Stimulated activated effector memory CD8-positive, alpha-beta T cell treated with anti-CD3 and anti-CD28 coated beads, Interleukin-12 subunit alpha, Interleukin-12 subunit beta, amount 100 ng/mL, for 72 hours (primary cell): ENCODE measurements at regions not wholly inside any gene's neighbourhood (a gene's known extent, or its start where the extent isn't known, plus 50 kb on each side); places are given as distances from the start of the nearest gene placed in this dataset.
"Not testable (repeated sequence)": the region's sequence is repeated elsewhere in the genome, so short reads cannot be mapped to it uniquely, and the experiment has no call there.

ENCODE experiments used
- ATAC-seq: fragments of 150-1000 bp; cut with Tn5 transposase; 2 replicates; pipeline ENCODE4 v1.10.0; 2021
- DNase-seq, 2 donors: peaks; one replicate each; pipeline ENCODE4 v3.0.0; 2021 to 2022; ENCODE audit warnings: low spot score in 2 of 2
- H3K27ac Mint-ChIP-seq: one replicate; pipeline ENCODE4 v1.8.0; 2022; ENCODE audit warnings: mild to moderate bottlenecking, mixed read lengths
- H3K36me3 Mint-ChIP-seq: one replicate; pipeline ENCODE4 v1.8.0; 2022; ENCODE audit warnings: mild to moderate bottlenecking, mixed read lengths
- H3K4me1 Mint-ChIP-seq: one replicate; pipeline ENCODE4 v1.8.0; 2022; ENCODE audit warnings: mixed read lengths
- H3K4me3 Mint-ChIP-seq: one replicate; pipeline ENCODE4 v1.8.0; 2022; ENCODE audit warnings: mild to moderate bottlenecking, mixed read lengths
- H3K9me3 Mint-ChIP-seq: one replicate; pipeline ENCODE4 v1.8.0; 2022; ENCODE audit warnings: mixed read lengths

DNA sequence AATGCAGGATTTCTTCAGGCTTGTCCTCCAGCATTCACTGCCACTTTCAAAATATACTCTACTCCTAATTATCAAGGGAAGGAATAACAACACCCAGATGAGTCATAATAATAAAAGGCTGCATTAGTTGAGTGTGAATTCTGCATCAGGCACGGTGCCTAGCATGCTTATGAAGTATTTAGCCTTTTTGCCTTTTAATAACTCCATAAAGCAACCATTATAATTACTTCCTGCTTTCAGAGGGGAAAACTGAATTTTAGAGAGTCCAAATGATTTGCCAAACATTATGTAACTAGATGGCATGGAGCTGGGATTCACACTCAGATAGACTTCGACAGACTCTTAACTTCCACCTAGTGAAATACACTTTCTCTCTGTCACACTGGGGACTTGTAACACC, 2365.5 kb downstream of the PCDH7 start:
- no peak for DNase-seq
- Mint-ChIP-seq H3K4me3 (no peak overlapping the region), H3K4me1 (no peaks in the 10 kb centered on the region), H3K9me3 (peaks cover 20% of the 10 kb centered on the region), H3K36me3 (no peaks in the 10 kb centered on the region), H3K27ac (no peak overlapping the region)
- no peak for ATAC-seq

DNA sequence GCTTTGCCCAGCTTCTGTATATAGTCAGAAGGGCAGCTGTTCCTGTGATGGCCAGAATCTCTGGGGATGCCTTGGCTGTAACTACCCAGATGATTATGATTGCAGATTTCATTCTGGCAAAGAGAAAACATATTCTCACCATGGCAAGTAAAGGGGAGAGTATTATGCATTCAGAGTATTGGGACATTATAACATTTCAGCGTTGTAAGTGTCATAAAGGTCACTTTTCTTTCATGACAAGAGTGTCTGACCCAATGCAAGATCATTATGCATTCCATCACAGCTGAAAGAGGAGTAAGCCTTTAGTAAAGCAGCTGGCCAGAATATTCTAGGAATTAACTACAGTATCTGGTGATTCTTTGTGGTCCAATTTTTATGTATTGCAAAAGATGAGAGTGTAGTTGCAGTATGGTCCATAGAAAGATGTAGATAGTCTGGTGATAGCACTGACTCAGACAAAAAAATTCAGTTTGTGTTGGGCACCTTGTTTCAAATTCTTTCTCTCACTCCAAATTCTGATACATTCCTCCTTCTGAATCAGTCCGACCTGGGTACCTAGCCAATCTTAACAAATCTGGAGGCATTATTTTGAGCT, 2366.3 kb downstream of the PCDH7 start:
- ATAC-seq = no peak
- no peak overlapping the region for H3K27ac Mint-ChIP-seq
- DNase-seq = no peak
- no peak overlapping the region for H3K4me3 Mint-ChIP-seq
- H3K9me3 Mint-ChIP-seq = peaks cover 20% of the 10 kb centered on the region
- no peaks in the 10 kb centered on the region for H3K4me1 Mint-ChIP-seq
- H3K36me3 Mint-ChIP-seq = no peaks in the 10 kb centered on the region

DNA sequence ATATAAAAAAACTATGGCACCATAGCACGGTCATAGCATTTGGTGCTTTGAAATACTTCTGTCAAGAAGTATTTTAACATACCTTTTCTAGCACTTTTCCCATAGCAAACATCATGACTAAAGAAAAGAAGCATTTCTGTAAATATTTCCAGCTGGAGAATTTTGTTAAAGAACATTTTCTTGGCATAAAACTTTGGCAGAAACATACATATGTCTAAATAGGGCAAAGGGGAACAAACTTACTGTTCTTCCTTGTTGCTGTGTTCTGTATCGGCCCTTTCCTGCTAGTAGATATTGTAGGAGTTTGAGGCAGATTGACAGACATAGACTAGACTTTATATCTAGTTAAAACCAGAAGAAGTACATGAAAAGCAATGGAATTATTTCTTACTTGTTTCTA, 2368.5 kb downstream of the PCDH7 start:
- DNase-seq (no peak), ATAC-seq (no peak)
- Mint-ChIP-seq H3K36me3 (no peaks in the 10 kb centered on the region), H3K9me3 (peaks cover 13% of the 10 kb centered on the region), H3K4me3 (no peak overlapping the region), H3K4me1 (no peaks in the 10 kb centered on the region), H3K27ac (no peak overlapping the region)

DNA sequence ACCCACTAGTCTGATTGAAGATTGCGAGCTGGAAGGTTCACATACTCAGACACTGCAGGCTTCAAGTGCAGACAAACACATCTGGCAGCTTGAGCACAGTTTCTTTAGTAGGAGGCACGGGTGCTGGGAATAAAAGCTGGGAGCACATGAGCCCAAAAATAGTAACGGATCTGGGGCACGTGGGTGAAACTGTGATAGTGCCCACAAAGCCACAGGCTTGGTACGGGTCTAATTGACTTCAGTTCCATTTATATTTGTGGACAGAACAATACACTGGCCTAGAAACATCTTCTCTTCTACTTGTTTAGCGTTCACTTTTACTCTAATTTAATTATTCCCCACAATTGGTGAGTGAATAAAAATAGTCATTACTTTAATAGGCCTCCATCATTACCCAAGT, 2370.7 kb downstream of the PCDH7 start:
- Mint-ChIP-seq H3K36me3 (no peaks in the 10 kb centered on the region), H3K27ac (no peak overlapping the region), H3K4me3 (no peak overlapping the region), H3K9me3 (peaks cover 13% of the 10 kb centered on the region), H3K4me1 (no peaks in the 10 kb centered on the region)
- DNase-seq = no peak
- ATAC-seq = no peak

- Mint-ChIP-seq H3K4me3 (no peak overlapping the region), H3K4me1 (no peaks in the 10 kb centered on the region), H3K27ac (no peak overlapping the region), H3K9me3 (peaks cover 16% of the 10 kb centered on the region), H3K36me3 (no peaks in the 10 kb centered on the region)
- DNase-seq = no peak
- ATAC-seq = no peak
These were observed 2371.8 kb downstream of the PCDH7 start for GRCh38 chr4:33091961-33092360.

DNA sequence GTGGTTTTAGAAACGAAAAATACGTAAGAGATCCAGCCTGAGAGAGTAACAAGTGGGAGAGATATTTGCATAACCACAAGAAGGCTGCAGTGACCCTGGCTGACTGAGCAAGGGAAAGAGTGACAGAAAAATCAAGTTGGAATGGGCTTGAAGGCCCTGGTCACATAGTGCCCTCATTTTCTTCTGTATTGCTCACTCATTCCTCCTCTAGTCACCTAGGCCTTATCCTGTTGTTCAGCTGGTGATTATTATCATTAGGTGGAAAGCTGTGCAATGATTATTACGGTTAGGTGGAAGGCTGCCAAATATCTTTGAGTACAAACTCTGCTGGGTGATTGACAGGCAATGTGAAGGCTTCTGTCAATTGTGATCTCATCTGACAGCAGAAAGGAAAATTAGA, 2384.1 kb downstream of the PCDH7 start:
- no peaks in the 10 kb centered on the region for H3K36me3 Mint-ChIP-seq
- ATAC-seq (no peak), DNase-seq (no peak)
- H3K4me1 Mint-ChIP-seq = no peaks in the 10 kb centered on the region
- peaks cover 38% of the 10 kb centered on the region for H3K9me3 Mint-ChIP-seq
- no peak overlapping the region for H3K4me3 Mint-ChIP-seq
- no peak overlapping the region for H3K27ac Mint-ChIP-seq

- H3K36me3 Mint-ChIP-seq = no peaks in the 10 kb centered on the region
- H3K4me1 Mint-ChIP-seq = no peaks in the 10 kb centered on the region
- no peak overlapping the region for H3K4me3 Mint-ChIP-seq
- DNase-seq (no peak), ATAC-seq (no peak)
- no peak overlapping the region for H3K27ac Mint-ChIP-seq
- peaks cover 36% of the 10 kb centered on the region for H3K9me3 Mint-ChIP-seq
These were observed 2387.6 kb downstream of the PCDH7 start for GRCh38 chr4:33107814-33108213.

- Mint-ChIP-seq H3K9me3 (peaks cover 33% of the 10 kb centered on the region), H3K36me3 (no peaks in the 10 kb centered on the region)
These were observed 2390.9 kb downstream of the PCDH7 start for GRCh38 chr4:33111117-33111516.

DNA sequence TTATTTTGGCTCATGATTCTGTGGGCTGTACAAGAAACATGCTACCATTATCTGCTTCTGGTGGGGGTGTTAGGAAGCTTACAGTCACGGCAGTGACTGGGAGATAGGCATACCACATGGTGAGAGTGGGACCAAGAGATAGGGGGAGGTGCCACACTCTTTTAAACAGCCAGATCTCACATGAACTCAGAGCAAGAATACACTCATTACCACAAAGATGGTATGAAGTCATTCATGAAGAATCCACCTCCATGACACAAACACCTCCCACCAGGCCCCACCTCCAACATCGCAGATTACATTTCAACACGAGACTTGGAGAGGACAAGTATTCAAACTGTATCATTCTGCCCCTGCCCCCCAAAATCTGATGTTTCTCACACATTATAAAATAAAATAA, 2396.7 kb downstream of the PCDH7 start:
- Mint-ChIP-seq H3K27ac (no peak overlapping the region), H3K4me3 (no peak overlapping the region), H3K4me1 (no peaks in the 10 kb centered on the region), H3K9me3 (peaks cover 29% of the 10 kb centered on the region), H3K36me3 (no peaks in the 10 kb centered on the region)
- ATAC-seq (no peak), DNase-seq (no peak)

More at GRCh38 chr4:33111117-33111516, 2390.9 kb downstream of the PCDH7 start:
- Mint-ChIP-seq H3K4me3 (no peak overlapping the region), H3K4me1 (no peaks in the 10 kb centered on the region), H3K27ac (no peak overlapping the region)
- DNase-seq (no peak), ATAC-seq (no peak)

- H3K36me3 Mint-ChIP-seq = no peaks in the 10 kb centered on the region
- DNase-seq (no peak), ATAC-seq (no peak)
- H3K4me1 Mint-ChIP-seq = no peaks in the 10 kb centered on the region
- H3K4me3 Mint-ChIP-seq = no peak overlapping the region
- peaks cover 8% of the 10 kb centered on the region for H3K9me3 Mint-ChIP-seq
- H3K27ac Mint-ChIP-seq = no peak overlapping the region
These were observed 2405.8 kb downstream of the PCDH7 start for GRCh38 chr4:33126002-33126401.

GRCh38 chr4:33130662-33131061, 2410.5 kb downstream of the PCDH7 start:
- not testable (repeated sequence) for H3K4me1 Mint-ChIP-seq, H3K36me3 Mint-ChIP-seq, H3K4me3 Mint-ChIP-seq, ATAC-seq, DNase-seq, H3K9me3 Mint-ChIP-seq, H3K27ac Mint-ChIP-seq

GRCh38 chr4:33133723-33134122, 2413.6 kb downstream of the PCDH7 start:
- no peak for DNase-seq
- Mint-ChIP-seq H3K4me3 (no peak overlapping the region), H3K36me3 (no peaks in the 10 kb centered on the region), H3K9me3 (peaks cover 10% of the 10 kb centered on the region), H3K4me1 (no peaks in the 10 kb centered on the region), H3K27ac (no peak overlapping the region)
- no peak for ATAC-seq

DNA sequence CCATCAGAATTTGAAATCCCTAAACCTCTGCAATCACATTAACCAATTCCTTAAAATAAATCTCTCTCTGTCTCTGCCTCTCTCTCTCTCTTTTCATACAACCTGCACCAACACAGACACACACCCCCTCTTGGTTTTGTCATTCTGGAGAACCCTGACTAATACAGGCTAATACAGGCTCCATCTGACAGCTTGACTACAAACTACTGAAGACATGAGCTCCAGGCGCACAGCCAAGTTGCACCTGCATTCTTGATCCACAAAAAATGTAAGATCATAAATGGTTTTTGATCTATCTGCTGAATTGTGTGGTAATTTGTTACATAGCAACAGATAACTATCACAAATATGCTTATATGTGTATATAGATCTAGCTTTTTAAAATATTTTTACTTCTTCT, 2414.2 kb downstream of the PCDH7 start:
- Mint-ChIP-seq H3K4me1 (no peaks in the 10 kb centered on the region), H3K4me3 (no peak overlapping the region), H3K9me3 (peaks cover 10% of the 10 kb centered on the region), H3K36me3 (no peaks in the 10 kb centered on the region), H3K27ac (no peak overlapping the region)
- DNase-seq (no peak), ATAC-seq (no peak)

- ATAC-seq = no peak
- no peaks in the 10 kb centered on the region for H3K4me1 Mint-ChIP-seq
- H3K4me3 Mint-ChIP-seq = no peak overlapping the region
- no peaks in the 10 kb centered on the region for H3K36me3 Mint-ChIP-seq
- H3K27ac Mint-ChIP-seq = no peak overlapping the region
- peaks cover 16% of the 10 kb centered on the region for H3K9me3 Mint-ChIP-seq
- no peak for DNase-seq
These were observed 2429.7 kb downstream of the PCDH7 start for GRCh38 chr4:33149658-33150524.

DNA sequence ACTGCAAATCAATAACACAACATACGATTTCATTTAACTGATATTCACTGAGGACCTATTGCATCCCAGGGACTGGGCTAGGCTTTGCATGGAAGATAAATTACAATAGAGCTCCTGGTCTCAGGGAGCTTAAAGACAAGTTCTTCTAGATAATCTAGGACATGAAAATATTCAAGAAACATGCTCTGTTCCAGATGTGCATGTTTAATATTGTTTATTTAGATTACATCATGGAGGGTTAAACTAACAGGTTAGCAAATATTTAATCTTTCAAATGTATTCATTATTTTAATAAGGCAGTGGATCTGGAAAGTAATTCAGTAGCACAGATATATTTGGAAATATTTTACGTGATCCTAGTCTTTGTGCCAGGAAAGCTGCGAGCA, 2430.3 kb downstream of the PCDH7 start:
- Mint-ChIP-seq H3K4me3 (no peak overlapping the region), H3K4me1 (no peaks in the 10 kb centered on the region), H3K36me3 (no peaks in the 10 kb centered on the region), H3K9me3 (peaks cover 20% of the 10 kb centered on the region), H3K27ac (no peak overlapping the region)
- no peak for ATAC-seq
- no peak for DNase-seq

DNA sequence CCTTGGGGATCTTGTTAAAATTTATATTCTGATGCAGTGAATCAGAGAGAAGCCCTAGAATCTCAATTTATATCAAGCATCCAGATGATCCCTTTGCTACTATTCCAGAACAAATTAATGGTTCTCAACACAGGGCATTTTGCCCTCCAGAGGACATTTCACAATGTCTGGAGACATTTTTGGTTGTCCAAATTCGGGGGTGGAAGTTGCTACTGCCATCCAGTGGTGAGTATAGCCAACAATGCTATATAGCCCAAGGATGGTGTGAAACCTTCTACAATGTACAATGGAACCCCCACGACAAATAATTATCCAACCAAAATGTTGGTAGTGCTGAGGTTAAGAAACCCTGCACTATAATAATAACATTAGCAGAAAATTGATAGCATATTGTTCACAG, 2440.0 kb downstream of the PCDH7 start:
- Mint-ChIP-seq H3K27ac (no peak overlapping the region), H3K4me1 (no peaks in the 10 kb centered on the region), H3K36me3 (no peaks in the 10 kb centered on the region), H3K9me3 (peaks cover 33% of the 10 kb centered on the region), H3K4me3 (no peak overlapping the region)
- ATAC-seq (no peak), DNase-seq (no peak)
